ENCODE measurements at regions not wholly inside any gene's neighbourhood (a gene's known extent, or its start where the extent isn't known, plus 50 kb on each side); places are given as distances from the start of the nearest gene placed in this dataset.

DNA sequence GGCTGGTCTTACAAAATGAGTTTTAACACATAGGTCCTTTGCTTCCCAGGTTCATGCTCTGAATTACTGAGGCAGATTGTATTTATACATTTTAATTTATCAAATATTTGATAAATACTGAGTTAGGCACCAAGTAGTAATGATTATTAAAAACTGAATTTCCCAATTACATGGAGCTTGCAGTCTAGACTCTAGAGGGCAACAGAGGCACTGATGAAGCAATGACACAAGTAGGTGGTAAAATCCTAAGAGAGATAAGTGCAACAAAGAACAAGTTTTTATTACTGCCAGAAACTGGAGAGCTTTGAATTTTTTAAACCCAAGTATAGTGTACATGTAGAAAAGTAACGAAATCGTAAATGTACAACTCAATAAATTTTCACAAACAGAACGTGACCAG lies 406.2 kb upstream of the RARB start:
- H3K4me3 ChIP-seq (IDR thresholded peaks at IDR 0.05; ENCODE audit: insufficient read depth, low read depth, low read length) = no peak overlapping the region
- no peak overlapping the region for H2AFZ ChIP-seq (ENCODE audit: low read depth)
- H3K79me2 ChIP-seq (ENCODE audit: insufficient read depth, low read depth) = no peaks in the 10 kb centered on the region
- no peaks in the 10 kb centered on the region for H4K20me1 ChIP-seq (ENCODE audit: insufficient read depth)
- H3K9ac ChIP-seq = no peak overlapping the region
- TF ChIP-seq, protein P1, sequence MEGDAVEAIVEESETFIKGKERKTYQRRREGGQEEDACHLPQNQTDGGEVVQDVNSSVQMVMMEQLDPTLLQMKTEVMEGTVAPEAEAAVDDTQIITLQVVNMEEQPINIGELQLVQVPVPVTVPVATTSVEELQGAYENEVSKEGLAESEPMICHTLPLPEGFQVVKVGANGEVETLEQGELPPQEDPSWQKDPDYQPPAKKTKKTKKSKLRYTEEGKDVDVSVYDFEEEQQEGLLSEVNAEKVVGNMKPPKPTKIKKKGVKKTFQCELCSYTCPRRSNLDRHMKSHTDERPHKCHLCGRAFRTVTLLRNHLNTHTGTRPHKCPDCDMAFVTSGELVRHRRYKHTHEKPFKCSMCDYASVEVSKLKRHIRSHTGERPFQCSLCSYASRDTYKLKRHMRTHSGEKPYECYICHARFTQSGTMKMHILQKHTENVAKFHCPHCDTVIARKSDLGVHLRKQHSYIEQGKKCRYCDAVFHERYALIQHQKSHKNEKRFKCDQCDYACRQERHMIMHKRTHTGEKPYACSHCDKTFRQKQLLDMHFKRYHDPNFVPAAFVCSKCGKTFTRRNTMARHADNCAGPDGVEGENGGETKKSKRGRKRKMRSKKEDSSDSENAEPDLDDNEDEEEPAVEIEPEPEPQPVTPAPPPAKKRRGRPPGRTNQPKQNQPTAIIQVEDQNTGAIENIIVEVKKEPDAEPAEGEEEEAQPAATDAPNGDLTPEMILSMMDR (conservative IDR thresholded peaks at IDR 0.05; ENCODE audit: low read depth, low read length) = no peak
- H3K4me1 ChIP-seq (ENCODE audit: low read depth, poor library complexity, severe bottlenecking) = no peaks in the 10 kb centered on the region
- no peak overlapping the region for H3K4me2 ChIP-seq
- H3K36me3 ChIP-seq (ENCODE audit: insufficient read depth) = no peaks in the 10 kb centered on the region
- H3K27me3 ChIP-seq (ENCODE audit: insufficient read depth, low read depth) = no peaks in the 10 kb centered on the region
- no peak overlapping the region for H3K27ac ChIP-seq

DNA sequence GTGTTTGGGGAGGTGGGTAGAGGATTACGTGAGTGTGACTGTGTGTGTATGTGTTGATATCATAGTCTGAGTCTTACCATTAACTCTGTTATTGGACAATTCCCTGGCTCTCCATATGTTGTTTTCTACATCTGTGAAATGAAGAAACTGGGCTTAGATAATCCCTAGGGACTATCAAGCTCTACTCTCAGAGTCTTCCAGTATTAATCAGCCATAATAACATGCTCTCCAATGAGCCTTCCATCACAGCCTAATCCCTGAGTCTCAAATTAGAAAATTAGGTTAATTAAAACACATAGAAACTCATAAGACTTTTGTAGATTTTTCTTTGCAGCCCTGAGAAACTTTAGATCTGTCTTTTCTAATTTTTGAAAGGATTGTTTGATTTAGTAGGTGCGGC lies 404.2 kb upstream of the RARB start:
- Histone ChIP-seq H3K79me2 (ENCODE audit: insufficient read depth, low read depth) (no peaks in the 10 kb centered on the region), H3K9ac (no peak overlapping the region), H3K4me2 (no peak overlapping the region), H3K27me3 (ENCODE audit: insufficient read depth, low read depth) (no peaks in the 10 kb centered on the region), H2AFZ (ENCODE audit: low read depth) (no peak overlapping the region), H3K4me1 (ENCODE audit: low read depth, poor library complexity, severe bottlenecking) (no peaks in the 10 kb centered on the region), H3K4me3 (IDR thresholded peaks at IDR 0.05; ENCODE audit: insufficient read depth, low read depth, low read length) (no peak overlapping the region), H4K20me1 (ENCODE audit: insufficient read depth) (no peaks in the 10 kb centered on the region), H3K36me3 (ENCODE audit: insufficient read depth) (no peaks in the 10 kb centered on the region), H3K27ac (no peak overlapping the region)
- TF ChIP-seq, protein P1 (conservative IDR thresholded peaks at IDR 0.05; ENCODE audit: low read depth, low read length) = no peak

DNA sequence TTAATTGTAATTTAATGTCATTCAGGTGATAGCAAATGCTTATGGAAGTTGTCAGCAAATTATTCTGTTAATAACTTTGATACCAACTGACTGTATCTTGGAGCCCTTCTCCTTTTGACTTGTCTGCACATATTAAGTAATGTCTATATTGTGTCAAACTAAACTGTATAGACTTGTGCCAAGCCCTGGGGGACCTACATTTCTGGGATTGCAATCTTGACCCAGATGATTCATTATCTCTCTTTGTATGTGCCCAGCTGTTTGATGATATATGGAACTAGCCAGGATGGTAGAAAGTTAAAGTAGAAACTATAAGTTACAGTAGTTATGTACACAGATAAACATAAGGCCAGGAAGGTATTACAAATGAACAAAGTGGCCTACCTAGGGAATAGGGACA lies 402.8 kb upstream of the RARB start:
- Histone ChIP-seq H4K20me1 (ENCODE audit: insufficient read depth) (no peaks in the 10 kb centered on the region), H3K27ac (no peak overlapping the region)

DNA sequence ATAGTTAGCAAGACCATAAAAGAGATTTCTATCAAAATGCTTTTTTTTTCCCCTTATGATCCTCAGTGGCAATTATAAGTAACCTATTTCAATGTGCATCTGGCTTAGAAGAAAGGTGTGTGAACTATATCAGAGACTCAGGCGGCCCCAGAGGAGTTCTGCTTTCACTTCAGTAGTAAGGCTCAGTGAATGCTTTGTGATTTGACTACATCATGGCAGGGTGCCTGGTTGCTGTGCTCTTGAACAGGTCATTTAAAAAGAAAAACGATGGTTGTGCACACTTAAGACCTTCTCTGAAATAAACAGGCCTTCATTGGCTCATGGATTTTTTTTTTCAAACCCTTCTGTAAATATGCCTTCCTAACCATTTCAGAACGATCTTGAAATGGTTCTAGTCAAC lies 400.4 kb upstream of the RARB start:
- H3K9ac ChIP-seq = no peak overlapping the region
- H3K79me2 ChIP-seq (ENCODE audit: insufficient read depth, low read depth) = no peaks in the 10 kb centered on the region
- H3K4me3 ChIP-seq (IDR thresholded peaks at IDR 0.05; ENCODE audit: insufficient read depth, low read depth, low read length) = no peak overlapping the region
- H3K4me1 ChIP-seq (ENCODE audit: low read depth, poor library complexity, severe bottlenecking) = no peaks in the 10 kb centered on the region
- no peaks in the 10 kb centered on the region for H3K27me3 ChIP-seq (ENCODE audit: insufficient read depth, low read depth)
- TF ChIP-seq, protein P1 (conservative IDR thresholded peaks at IDR 0.05; ENCODE audit: low read depth, low read length) = no peak
- H4K20me1 ChIP-seq (ENCODE audit: insufficient read depth) = no peaks in the 10 kb centered on the region
- no peak overlapping the region for H3K27ac ChIP-seq
- H2AFZ ChIP-seq (ENCODE audit: low read depth) = no peak overlapping the region
- H3K36me3 ChIP-seq (ENCODE audit: insufficient read depth) = no peaks in the 10 kb centered on the region
- H3K4me2 ChIP-seq = no peak overlapping the region

More for the DNA sequence above, 402.8 kb upstream of the RARB start:
- no peak overlapping the region for H3K9ac ChIP-seq
- no peak overlapping the region for H2AFZ ChIP-seq (ENCODE audit: low read depth)
- no peaks in the 10 kb centered on the region for H3K4me1 ChIP-seq (ENCODE audit: low read depth, poor library complexity, severe bottlenecking)
- no peaks in the 10 kb centered on the region for H3K27me3 ChIP-seq (ENCODE audit: insufficient read depth, low read depth)
- TF ChIP-seq, protein P1 (conservative IDR thresholded peaks at IDR 0.05; ENCODE audit: low read depth, low read length) = no peak
- no peak overlapping the region for H3K4me3 ChIP-seq (IDR thresholded peaks at IDR 0.05; ENCODE audit: insufficient read depth, low read depth, low read length)
- H3K4me2 ChIP-seq = no peak overlapping the region
- no peaks in the 10 kb centered on the region for H3K36me3 ChIP-seq (ENCODE audit: insufficient read depth)
- H3K79me2 ChIP-seq (ENCODE audit: insufficient read depth, low read depth) = no peaks in the 10 kb centered on the region

Measured in KMS-11 (cell line).